ENCODE measurements at regions not wholly inside any gene's neighbourhood (a gene's known extent, or its start where the extent isn't known, plus 50 kb on each side); places are given as distances from the start of the nearest gene placed in this dataset.
A peak's percentile ranks its signal among the peaks of the same experiment; 100 is the strongest.
"Not testable (repeated sequence)": the region's sequence is repeated elsewhere in the genome, so short reads cannot be mapped to it uniquely, and the experiment has no call there.

- no peak for DNase-seq (ENCODE audit: low read depth in 2 of 2)
Measured at GRCh38 chr9:104269996-104270963, 176.2 kb downstream of the SMC2 start.

GRCh38 chr9:104276709-104277245 is 182.7 kb downstream of the SMC2 start:
- peak; percentile 16 to 24 for DNase-seq (ENCODE audit: low read depth in 2 of 2)

GRCh38 chr9:104278929-104279496 is 184.9 kb downstream of the SMC2 start:
- no peak for DNase-seq (ENCODE audit: low read depth in 2 of 2)

GRCh38 chr9:104279535-104280177 is 185.5 kb downstream of the SMC2 start:
- DNase-seq (ENCODE audit: low read depth in 2 of 2): peak; percentile 56 to 62

- no peak for DNase-seq (ENCODE audit: low read depth in 2 of 2)
Measured at GRCh38 chr9:104280178-104280560, 186.1 kb downstream of the SMC2 start.

- DNase-seq (ENCODE audit: low read depth in 2 of 2): no peak
Measured at GRCh38 chr9:104280711-104281110, 186.6 kb downstream of the SMC2 start.

- DNase-seq (ENCODE audit: low read depth in 2 of 2): no peak
Measured at GRCh38 chr9:104286187-104286586, 192.1 kb downstream of the SMC2 start.

- no peak for DNase-seq (ENCODE audit: low read depth in 2 of 2)
Measured at GRCh38 chr9:104286799-104287198, 192.7 kb downstream of the SMC2 start.

- DNase-seq (ENCODE audit: low read depth in 2 of 2): no peak
Measured at GRCh38 chr9:104287253-104287878, 193.3 kb downstream of the SMC2 start.

- no peak for DNase-seq (ENCODE audit: low read depth in 2 of 2)
Measured at GRCh38 chr9:104293877-104294276, 199.8 kb downstream of the SMC2 start.

- no peak for DNase-seq (ENCODE audit: low read depth in 2 of 2)
Measured at GRCh38 chr9:104300124-104300523, 203.9 kb upstream of the OR13F1 start.

GRCh38 chr9:104301755-104302154 is 202.3 kb upstream of the OR13F1 start:
- DNase-seq (ENCODE audit: low read depth in 2 of 2): no peak

- no peak for DNase-seq (ENCODE audit: low read depth in 2 of 2)
Measured at GRCh38 chr9:104302775-104303174, 201.3 kb upstream of the OR13F1 start.

- no peak for DNase-seq (ENCODE audit: low read depth in 2 of 2)
Measured at GRCh38 chr9:104304925-104305324, 199.1 kb upstream of the OR13F1 start.

GRCh38 chr9:104313396-104314110 is 190.5 kb upstream of the OR13F1 start:
- DNase-seq (ENCODE audit: low read depth in 2 of 2): no peak

- not testable (repeated sequence) for DNase-seq (ENCODE audit: low read depth in 2 of 2)
Measured at GRCh38 chr9:104316201-104317009, 187.7 kb upstream of the OR13F1 start.

GRCh38 chr9:104319198-104319597 is 184.9 kb upstream of the OR13F1 start:
- no peak for DNase-seq (ENCODE audit: low read depth in 2 of 2)

- no peak for DNase-seq (ENCODE audit: low read depth in 2 of 2)
Measured at GRCh38 chr9:104319685-104320084, 184.4 kb upstream of the OR13F1 start.

- DNase-seq (ENCODE audit: low read depth in 2 of 2): no peak
Measured at GRCh38 chr9:104322596-104322995, 181.5 kb upstream of the OR13F1 start.

- not testable (repeated sequence) for DNase-seq (ENCODE audit: low read depth in 2 of 2)
Measured at GRCh38 chr9:104323967-104324694, 179.9 kb upstream of the OR13F1 start.

All from fibroblast of skin of left biceps (primary cell).